Ishikawa (cell line): ENCODE measurements at regions not wholly inside any gene's neighbourhood (a gene's known extent, or its start where the extent isn't known, plus 50 kb on each side); places are given as distances from the start of the nearest gene placed in this dataset.

Experiments used
- CEBPB ChIP-seq: IDR thresholded peaks from 2 replicates; pipeline ENCODE4 v1.6.1; 2012
- CREB1 ChIP-seq: IDR thresholded peaks from 2 replicates; pipeline ENCODE4 v1.6.1; 2012; ENCODE audit warnings: low read depth
- EGR1 ChIP-seq: IDR thresholded peaks from 2 replicates; pipeline ENCODE4 v1.6.1; 2012
- EP300 ChIP-seq: IDR thresholded peaks from 2 replicates; pipeline ENCODE4 v1.6.1; 2012; ENCODE audit warnings: borderline replicate concordance
- FOXM1 ChIP-seq: IDR thresholded peaks from 2 replicates; pipeline ENCODE4 v1.6.1; 2012; ENCODE audit warnings: low read depth, borderline replicate concordance
- NFIC ChIP-seq: IDR thresholded peaks from 2 replicates; pipeline ENCODE4 v1.6.1; 2012
- RAD21 ChIP-seq: IDR thresholded peaks from 2 replicates; pipeline ENCODE4 v1.6.1; 2012; ENCODE audit warnings: low read depth
- TAF1 ChIP-seq: IDR thresholded peaks from 2 replicates; pipeline ENCODE4 v1.6.1; 2012; ENCODE audit warnings: low read depth, mild to moderate bottlenecking
- TCF12 ChIP-seq: IDR thresholded peaks from 2 replicates; pipeline ENCODE4 v1.6.1; 2012; ENCODE audit warnings: low read depth
- TEAD4 ChIP-seq: IDR thresholded peaks from 2 replicates; pipeline ENCODE4 v1.6.1; 2012
- YY1 ChIP-seq: IDR thresholded peaks from 2 replicates; pipeline ENCODE4 v1.6.1; 2012; ENCODE audit warnings: low read depth
- ZBTB7A ChIP-seq: IDR thresholded peaks from 2 replicates; pipeline ENCODE4 v1.6.1; 2012; ENCODE audit warnings: low read depth
- TF ChIP-seq, protein P1 (sequence below): IDR thresholded peaks from 2 replicates; pipeline ENCODE4 v1.6.1; 2012
- TF ChIP-seq, protein P2 (sequence below): IDR thresholded peaks from 2 replicates; pipeline ENCODE4 v1.6.1; 2012; ENCODE audit warnings: low read depth, mild to moderate bottlenecking
- TF ChIP-seq, protein P3 (sequence below): IDR thresholded peaks from 2 replicates; pipeline ENCODE4 v1.6.1; 2012

- no peak for TF ChIP-seq EGR1
- TF ChIP-seq TCF12: no peak
- TF ChIP-seq, protein P1, sequence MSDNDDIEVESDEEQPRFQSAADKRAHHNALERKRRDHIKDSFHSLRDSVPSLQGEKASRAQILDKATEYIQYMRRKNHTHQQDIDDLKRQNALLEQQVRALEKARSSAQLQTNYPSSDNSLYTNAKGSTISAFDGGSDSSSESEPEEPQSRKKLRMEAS: no peak
- TF ChIP-seq, protein P2, sequence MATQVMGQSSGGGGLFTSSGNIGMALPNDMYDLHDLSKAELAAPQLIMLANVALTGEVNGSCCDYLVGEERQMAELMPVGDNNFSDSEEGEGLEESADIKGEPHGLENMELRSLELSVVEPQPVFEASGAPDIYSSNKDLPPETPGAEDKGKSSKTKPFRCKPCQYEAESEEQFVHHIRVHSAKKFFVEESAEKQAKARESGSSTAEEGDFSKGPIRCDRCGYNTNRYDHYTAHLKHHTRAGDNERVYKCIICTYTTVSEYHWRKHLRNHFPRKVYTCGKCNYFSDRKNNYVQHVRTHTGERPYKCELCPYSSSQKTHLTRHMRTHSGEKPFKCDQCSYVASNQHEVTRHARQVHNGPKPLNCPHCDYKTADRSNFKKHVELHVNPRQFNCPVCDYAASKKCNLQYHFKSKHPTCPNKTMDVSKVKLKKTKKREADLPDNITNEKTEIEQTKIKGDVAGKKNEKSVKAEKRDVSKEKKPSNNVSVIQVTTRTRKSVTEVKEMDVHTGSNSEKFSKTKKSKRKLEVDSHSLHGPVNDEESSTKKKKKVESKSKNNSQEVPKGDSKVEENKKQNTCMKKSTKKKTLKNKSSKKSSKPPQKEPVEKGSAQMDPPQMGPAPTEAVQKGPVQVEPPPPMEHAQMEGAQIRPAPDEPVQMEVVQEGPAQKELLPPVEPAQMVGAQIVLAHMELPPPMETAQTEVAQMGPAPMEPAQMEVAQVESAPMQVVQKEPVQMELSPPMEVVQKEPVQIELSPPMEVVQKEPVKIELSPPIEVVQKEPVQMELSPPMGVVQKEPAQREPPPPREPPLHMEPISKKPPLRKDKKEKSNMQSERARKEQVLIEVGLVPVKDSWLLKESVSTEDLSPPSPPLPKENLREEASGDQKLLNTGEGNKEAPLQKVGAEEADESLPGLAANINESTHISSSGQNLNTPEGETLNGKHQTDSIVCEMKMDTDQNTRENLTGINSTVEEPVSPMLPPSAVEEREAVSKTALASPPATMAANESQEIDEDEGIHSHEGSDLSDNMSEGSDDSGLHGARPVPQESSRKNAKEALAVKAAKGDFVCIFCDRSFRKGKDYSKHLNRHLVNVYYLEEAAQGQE: no peak
- no peak for TF ChIP-seq CEBPB
- no peak for TF ChIP-seq TAF1
- TF ChIP-seq TEAD4: no peak
- no peak for TF ChIP-seq ZBTB7A
- TF ChIP-seq, protein P3, sequence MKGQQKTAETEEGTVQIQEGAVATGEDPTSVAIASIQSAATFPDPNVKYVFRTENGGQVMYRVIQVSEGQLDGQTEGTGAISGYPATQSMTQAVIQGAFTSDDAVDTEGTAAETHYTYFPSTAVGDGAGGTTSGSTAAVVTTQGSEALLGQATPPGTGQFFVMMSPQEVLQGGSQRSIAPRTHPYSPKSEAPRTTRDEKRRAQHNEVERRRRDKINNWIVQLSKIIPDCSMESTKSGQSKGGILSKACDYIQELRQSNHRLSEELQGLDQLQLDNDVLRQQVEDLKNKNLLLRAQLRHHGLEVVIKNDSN: no peak
- no peak for TF ChIP-seq CREB1
- TF ChIP-seq NFIC: no peak
Observed at GRCh38 chr12:78700565-78700964, 164.0 kb upstream of the SYT1 start.

- TF ChIP-seq ZBTB7A: no peak
- no peak for TF ChIP-seq TAF1
- TF ChIP-seq NFIC: no peak
- TF ChIP-seq EGR1: no peak
- TF ChIP-seq TCF12: 0 out of 2 replicates have a peak, but pooled peaks have one; percentile 31
- 0 out of 2 replicates have a peak, but pooled peaks have one; percentile 51 for TF ChIP-seq FOXM1
- TF ChIP-seq EP300: peak; percentile 67; the same call in 1 of the 2 replicates
- TF ChIP-seq TEAD4: peak; percentile 70
- no peak for TF ChIP-seq YY1
Observed at GRCh38 chr12:78703820-78704525, 160.6 kb upstream of the SYT1 start.

GRCh38 chr12:78711954-78712353 is 152.6 kb upstream of the SYT1 start:
- TF ChIP-seq ZBTB7A (no peak), CREB1 (no peak), RAD21 (no peak), EGR1 (no peak), CEBPB (no peak), TCF12 (no peak), EP300 (no peak), TAF1 (no peak), NFIC (no peak)
- TF ChIP-seq, protein P2: no peak
- TF ChIP-seq, protein P3: no peak
- TF ChIP-seq, protein P1: no peak

- TF ChIP-seq CREB1 (no peak), TAF1 (no peak), NFIC (no peak), EP300 (no peak), YY1 (no peak), CEBPB (no peak), EGR1 (no peak), FOXM1 (no peak)
- TF ChIP-seq, protein P2: no peak
- TF ChIP-seq, protein P1: no peak
Observed at GRCh38 chr12:78712834-78713481, 151.6 kb upstream of the SYT1 start.
